Chondrocyte (in vitro differentiated cells): ENCODE measurements at regions not wholly inside any gene's neighbourhood (a gene's known extent, or its start where the extent isn't known, plus 50 kb on each side); places are given as distances from the start of the nearest gene placed in this dataset.
"Not testable (repeated sequence)": the region's sequence is repeated elsewhere in the genome, so short reads cannot be mapped to it uniquely, and the experiment has no call there.

Experiments
- DNase-seq: peaks from one replicate; pipeline ENCODE4 v3.0.0; 2021; ENCODE audit warnings: mixed read lengths, low spot score
- H3K27ac Mint-ChIP-seq: one replicate; pipeline ENCODE4 v1.8.0; 2021; ENCODE audit warnings: mild to moderate bottlenecking, moderate library complexity, mixed read lengths; ENCODE audit not compliant: unreplicated experiment
- H3K27me3 Mint-ChIP-seq: 2 replicates; pipeline ENCODE4 v1.8.0; 2021; ENCODE audit warnings: low read depth, mixed read lengths
- H3K36me3 Mint-ChIP-seq: 2 replicates; pipeline ENCODE4 v1.8.0; 2021; ENCODE audit warnings: low read depth, mixed read lengths
- H3K4me1 Mint-ChIP-seq: 2 replicates; pipeline ENCODE4 v1.8.0; 2021; ENCODE audit warnings: low read depth, mild to moderate bottlenecking, mixed read lengths
- H3K4me3 Mint-ChIP-seq: one replicate; pipeline ENCODE4 v1.8.0; 2021; ENCODE audit warnings: mild to moderate bottlenecking, moderate library complexity, mixed read lengths; ENCODE audit not compliant: unreplicated experiment
- H3K9me3 Mint-ChIP-seq: 2 replicates; pipeline ENCODE4 v1.8.0; 2021; ENCODE audit warnings: low read depth, mixed read lengths
- CTCF ChIP-seq: fragments of 200-600 bp; sonication (generic); IDR thresholded peaks from 2 replicates; pipeline ENCODE4 v1.5.0; 2021; ENCODE audit warnings: antibody characterized with exemption, mild to moderate bottlenecking, moderate library complexity

GRCh38 chr17:70375406-70375805 is 206.1 kb downstream of the KCNJ2 start:
- Mint-ChIP-seq H3K36me3 (no peaks in the 10 kb centered on the region), H3K27me3 (peaks cover 7% of the 10 kb centered on the region), H3K4me1 (no peaks in the 10 kb centered on the region), H3K4me3 (no peak overlapping the region), H3K27ac (no peak overlapping the region), H3K9me3 (peaks cover 3% of the 10 kb centered on the region)
- DNase-seq: no peak
- TF ChIP-seq CTCF: no peak

- H3K36me3 Mint-ChIP-seq: no peaks in the 10 kb centered on the region
- no peak for DNase-seq
- H3K27ac Mint-ChIP-seq: no peak overlapping the region
- H3K4me3 Mint-ChIP-seq: no peak overlapping the region
- H3K4me1 Mint-ChIP-seq: no peaks in the 10 kb centered on the region
- peaks cover 3% of the 10 kb centered on the region for H3K9me3 Mint-ChIP-seq
- TF ChIP-seq CTCF: no peak
- H3K27me3 Mint-ChIP-seq: peaks cover 7% of the 10 kb centered on the region
These were observed 206.8 kb downstream of the KCNJ2 start for GRCh38 chr17:70375813-70376770.

DNA sequence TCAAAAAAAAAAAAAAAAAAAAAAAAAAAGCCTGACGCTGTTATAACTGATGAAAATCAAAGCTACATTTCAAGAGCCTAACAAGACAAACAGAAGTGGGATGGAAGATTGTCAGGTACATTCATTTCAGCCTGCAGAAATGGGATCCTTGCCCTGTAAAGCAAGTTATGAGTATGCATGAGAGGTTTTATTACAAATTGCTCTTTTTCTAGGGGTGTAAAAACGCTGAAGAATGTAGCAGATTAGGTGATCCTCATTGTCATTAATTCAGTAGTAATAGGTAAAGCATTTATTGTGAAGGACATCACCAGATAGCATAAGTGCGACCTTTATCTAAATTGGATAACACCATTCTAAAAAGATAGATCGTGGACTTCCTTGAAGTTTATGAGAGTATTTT is 208.3 kb downstream of the KCNJ2 start:
- Mint-ChIP-seq H3K9me3 (peaks cover 3% of the 10 kb centered on the region), H3K4me1 (no peaks in the 10 kb centered on the region), H3K36me3 (no peaks in the 10 kb centered on the region), H3K27me3 (peaks cover 7% of the 10 kb centered on the region), H3K4me3 (no peak overlapping the region), H3K27ac (no peak overlapping the region)
- DNase-seq: no peak
- no peak for TF ChIP-seq CTCF

- TF ChIP-seq CTCF: no peak
- H3K27me3 Mint-ChIP-seq: peaks cover 7% of the 10 kb centered on the region
- H3K4me1 Mint-ChIP-seq: no peaks in the 10 kb centered on the region
- no peak overlapping the region for H3K27ac Mint-ChIP-seq
- peaks cover 3% of the 10 kb centered on the region for H3K9me3 Mint-ChIP-seq
- H3K4me3 Mint-ChIP-seq: no peak overlapping the region
- H3K36me3 Mint-ChIP-seq: no peaks in the 10 kb centered on the region
- DNase-seq: no peak
These were observed 208.7 kb downstream of the KCNJ2 start for GRCh38 chr17:70378076-70378475.

- H3K36me3 Mint-ChIP-seq: no peaks in the 10 kb centered on the region
- DNase-seq: no peak
- TF ChIP-seq CTCF: no peak
- no peaks in the 10 kb centered on the region for H3K9me3 Mint-ChIP-seq
- H3K27me3 Mint-ChIP-seq: peaks cover 7% of the 10 kb centered on the region
- no peak overlapping the region for H3K4me3 Mint-ChIP-seq
- no peak overlapping the region for H3K27ac Mint-ChIP-seq
- no peaks in the 10 kb centered on the region for H3K4me1 Mint-ChIP-seq
These were observed 210.6 kb downstream of the KCNJ2 start for GRCh38 chr17:70379945-70380344.

GRCh38 chr17:70381916-70382315 is 212.6 kb downstream of the KCNJ2 start:
- not testable (repeated sequence) for H3K4me1 Mint-ChIP-seq, H3K9me3 Mint-ChIP-seq, H3K36me3 Mint-ChIP-seq, H3K4me3 Mint-ChIP-seq, H3K27me3 Mint-ChIP-seq, H3K27ac Mint-ChIP-seq, DNase-seq
